H9 (cell line): ENCODE measurements at regions not wholly inside any gene's neighbourhood (a gene's known extent, or its start where the extent isn't known, plus 50 kb on each side); places are given as distances from the start of the nearest gene placed in this dataset.

Source experiments
- DNase-seq: peaks from one replicate; pipeline ENCODE4 v3.0.0-alpha.2; 2017
- H2AFZ ChIP-seq: one replicate; pipeline ENCODE4 v1.6.1; 2013; ENCODE audit warnings: mild to moderate bottlenecking, low read length, control low read depth, moderate library complexity
- H2AK5ac ChIP-seq: 2 replicates; pipeline ENCODE4 v1.6.1; 2013; ENCODE audit warnings: low read length, control low read depth, mixed read lengths; ENCODE audit not compliant: insufficient read length
- H2BK120ac ChIP-seq: one replicate; pipeline ENCODE4 v1.6.1; 2013; ENCODE audit warnings: low read depth, mild to moderate bottlenecking, low read length, control low read depth, inconsistent platforms; ENCODE audit not compliant: poor library complexity, severe bottlenecking
- H2BK12ac ChIP-seq: 2 replicates; pipeline ENCODE4 v1.6.1; 2013; ENCODE audit warnings: low read length, control low read depth, mixed read lengths, low read depth; ENCODE audit not compliant: insufficient read length
- H2BK15ac ChIP-seq: 2 replicates; pipeline ENCODE4 v1.6.1; 2013; ENCODE audit warnings: low read depth, low read length, control low read depth
- H2BK20ac ChIP-seq: one replicate; pipeline ENCODE4 v1.6.1; 2013; ENCODE audit warnings: low read depth, mild to moderate bottlenecking, low read length, control low read depth, inconsistent platforms; ENCODE audit not compliant: poor library complexity, severe bottlenecking
- H2BK5ac ChIP-seq: 2 replicates; pipeline ENCODE4 v1.6.1; 2013; ENCODE audit warnings: low read length, control low read depth, mixed read lengths; ENCODE audit not compliant: insufficient read length
- H3K14ac ChIP-seq: 2 replicates; pipeline ENCODE4 v1.6.1; 2013; ENCODE audit warnings: low read length, control low read depth; ENCODE audit not compliant: insufficient read depth
- H3K18ac ChIP-seq: 2 replicates; pipeline ENCODE4 v1.6.1; 2013; ENCODE audit warnings: low read depth, mild to moderate bottlenecking, mixed read lengths, low read length, control low read depth; ENCODE audit not compliant: insufficient read length
- H3K23ac ChIP-seq: 2 replicates; pipeline ENCODE4 v1.6.1; 2013; ENCODE audit warnings: low read length, control low read depth, mixed read lengths, low read depth; ENCODE audit not compliant: insufficient read length
- H3K23me2 ChIP-seq: 2 replicates; pipeline ENCODE4 v1.6.1; 2013; ENCODE audit warnings: low read depth, mild to moderate bottlenecking, mixed read lengths, low read length, control low read depth; ENCODE audit not compliant: insufficient read length, poor library complexity, severe bottlenecking
- H3K27ac ChIP-seq: 2 replicates; pipeline ENCODE4 v1.5.1; 2013; ENCODE audit warnings: low read length, control low read depth, mixed read lengths, low read depth; ENCODE audit not compliant: insufficient read length
- H3K27me3 ChIP-seq: 2 replicates; pipeline ENCODE4 v1.6.1; 2013; ENCODE audit warnings: low read length, control low read depth, inconsistent platforms; ENCODE audit not compliant: insufficient read depth
- H3K4ac ChIP-seq: 2 replicates; pipeline ENCODE4 v1.6.1; 2013; ENCODE audit warnings: low read depth, mild to moderate bottlenecking, control low read depth, inconsistent platforms, low read length, moderate library complexity
- H3K4me1 ChIP-seq: 2 replicates; pipeline ENCODE4 v1.6.1; 2013; ENCODE audit warnings: low read length, control low read depth, inconsistent platforms; ENCODE audit not compliant: insufficient read depth
- H3K4me2 ChIP-seq: 2 replicates; pipeline ENCODE4 v1.6.1; 2013; ENCODE audit warnings: low read length, control low read depth, mixed read lengths; ENCODE audit not compliant: insufficient read length, insufficient read depth
- H3K56ac ChIP-seq: 2 replicates; pipeline ENCODE4 v1.6.1; 2013; ENCODE audit warnings: low read depth, mild to moderate bottlenecking, mixed read lengths, low read length, control low read depth; ENCODE audit not compliant: insufficient read length
- H3K79me1 ChIP-seq: 2 replicates; pipeline ENCODE4 v1.6.1; 2013; ENCODE audit warnings: low read depth, mild to moderate bottlenecking, moderate library complexity, low read length, control low read depth, inconsistent platforms; ENCODE audit not compliant: insufficient read depth, poor library complexity, severe bottlenecking
- H3K79me2 ChIP-seq: 2 replicates; pipeline ENCODE4 v1.6.1; 2013; ENCODE audit warnings: low read length, control low read depth, inconsistent platforms; ENCODE audit not compliant: insufficient read depth
- H3K9ac ChIP-seq: 2 replicates; pipeline ENCODE4 v1.6.1; 2013; ENCODE audit warnings: low read length, control low read depth, mixed read lengths; ENCODE audit not compliant: insufficient read length; ENCODE audit errors: extremely low read depth
- H3K9me3 ChIP-seq: one replicate; pipeline ENCODE4 v1.6.1; 2013; ENCODE audit warnings: low read depth, low read length, inconsistent platforms; ENCODE audit not compliant: control insufficient read depth
- H3T11ph ChIP-seq: one replicate; pipeline ENCODE4 v1.6.1; 2013; ENCODE audit warnings: mild to moderate bottlenecking, low read length, control low read depth, inconsistent platforms
- H4K20me1 ChIP-seq: one replicate; pipeline ENCODE4 v1.6.1; 2013; ENCODE audit not compliant: control insufficient read depth, insufficient read length, insufficient read depth
- H4K5ac ChIP-seq: 2 replicates; pipeline ENCODE4 v1.6.1; 2013; ENCODE audit warnings: low read depth, mild to moderate bottlenecking, mixed read lengths, low read length, control low read depth; ENCODE audit not compliant: insufficient read length
- H4K8ac ChIP-seq: replicated peaks from 2 replicates; pipeline ENCODE4 v1.6.1; 2013; ENCODE audit warnings: low read length, control low read depth, mixed read lengths, low read depth; ENCODE audit not compliant: insufficient read length
- H4K91ac ChIP-seq: 2 replicates; pipeline ENCODE4 v1.6.1; 2013; ENCODE audit warnings: low read depth, mild to moderate bottlenecking, moderate library complexity, mixed read lengths, low read length, control low read depth; ENCODE audit not compliant: insufficient read length
- H3K27ac Mint-ChIP-seq, 3 experiments: 2 replicates in 2 of 3; 3 replicates in 1 of 3; pipeline ENCODE4 v1.8.0; 2020 to 2021; ENCODE audit warnings: mixed read lengths in 3 of 3, mild to moderate bottlenecking in 1 of 3, moderate library complexity in 1 of 3
- H3K27me3 Mint-ChIP-seq: 2 replicates; pipeline ENCODE4 v1.8.0; 2021; ENCODE audit warnings: low read depth, mild to moderate bottlenecking, moderate library complexity, mixed read lengths
- H3K36me3 Mint-ChIP-seq, 3 experiments: 2 replicates in 2 of 3; 3 replicates in 1 of 3; pipeline ENCODE4 v1.8.0; 2020 to 2021; ENCODE audit warnings: low read depth in 3 of 3, mixed read lengths in 3 of 3; ENCODE audit not compliant: insufficient read depth in 1 of 3
- H3K4me1 Mint-ChIP-seq, 2 experiments: 2 replicates each; pipeline ENCODE4 v1.8.0; 2020; ENCODE audit warnings: mixed read lengths in 2 of 2
- H3K4me3 Mint-ChIP-seq, 2 experiments: 2 replicates in 1 of 2; 3 replicates in 1 of 2; pipeline ENCODE4 v1.8.0; 2020 to 2021; ENCODE audit warnings: mild to moderate bottlenecking in 2 of 2, mixed read lengths in 2 of 2, moderate library complexity in 1 of 2
- H3K9me3 Mint-ChIP-seq, 2 experiments: 2 replicates in 1 of 2; 3 replicates in 1 of 2; pipeline ENCODE4 v1.8.0; 2020; ENCODE audit warnings: mild to moderate bottlenecking in 2 of 2, mixed read lengths in 2 of 2, moderate library complexity in 1 of 2
- WGBS: extraction: QIAGEN DNeasy Blood & Tissue Kit; methylation state at CpG from one replicate; pipeline ENCODE4 v1.1.7; 2013; ENCODE audit warnings: missing lambda C conversion rate, low lambda C conversion rate, mixed read lengths; ENCODE audit not compliant: insufficient read length; ENCODE audit errors: extremely low coverage; 5-methylcytosine and 5-hydroxymethylcytosine counted together
- TF ChIP-seq, protein P1 (sequence below): fragments of 200-600 bp; sonication (generic); conservative IDR thresholded peaks from 3 replicates; pipeline ENCODE4 v1.8.0; 2021; ENCODE audit warnings: antibody characterized with exemption, mild to moderate bottlenecking

DNA sequence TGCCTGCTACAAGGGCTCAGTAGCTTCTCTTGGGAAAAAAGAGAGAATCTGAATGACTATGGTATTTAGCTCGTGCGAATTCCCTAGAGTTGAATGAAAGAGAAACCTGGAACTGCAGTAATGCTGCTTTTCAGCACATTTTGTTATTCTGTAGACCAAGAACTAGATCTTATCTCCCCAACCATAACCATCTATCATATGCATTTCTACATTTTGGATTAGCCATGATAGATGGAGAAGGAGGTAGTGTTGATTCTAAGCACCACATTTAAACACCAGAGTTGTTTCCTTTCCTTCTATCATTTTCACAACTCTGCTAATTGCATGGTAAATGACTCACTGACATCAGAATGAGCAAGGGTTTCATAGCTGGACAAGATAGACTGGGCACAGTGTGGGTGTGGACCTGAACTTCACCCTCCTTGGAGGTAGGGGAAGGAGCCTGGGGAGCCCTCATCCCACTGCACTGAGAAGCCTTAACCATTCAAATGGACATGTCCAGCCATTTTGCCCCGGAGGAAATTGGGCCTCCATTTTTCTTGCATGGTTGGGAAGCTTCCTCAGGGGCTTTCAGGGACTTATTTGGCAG, 55.3 kb upstream of the BMPER start:
- Histone ChIP-seq H3K9me3 (no peaks in the 10 kb centered on the region), H3K79me1 (no peaks in the 10 kb centered on the region), H3K23ac (no peak overlapping the region), H2AFZ (no peak overlapping the region), H3K4me2 (no peak overlapping the region), H4K5ac (no peak overlapping the region), H4K20me1 (no peaks in the 10 kb centered on the region), H2BK20ac (no peak overlapping the region), H3K14ac (no peak overlapping the region), H3K4ac (no peak overlapping the region), H2BK15ac (no peak overlapping the region), H3K79me2 (no peaks in the 10 kb centered on the region), H3K27ac (no peak overlapping the region), H2BK5ac (no peak overlapping the region), H3K27me3 (no peaks in the 10 kb centered on the region), H2BK120ac (no peak overlapping the region), H3K4me1 (no peaks in the 10 kb centered on the region), H3T11ph (no peak overlapping the region), H4K8ac (no peak overlapping the region), H3K18ac (no peak overlapping the region), H3K9ac (no peak overlapping the region), H3K56ac (no peak overlapping the region), H2BK12ac (no peak overlapping the region), H3K23me2 (no peaks in the 10 kb centered on the region), H4K91ac (no peak overlapping the region), H2AK5ac (no peak overlapping the region)
- no peak overlapping the region for H3K27ac Mint-ChIP-seq
- TF ChIP-seq, protein P1, sequence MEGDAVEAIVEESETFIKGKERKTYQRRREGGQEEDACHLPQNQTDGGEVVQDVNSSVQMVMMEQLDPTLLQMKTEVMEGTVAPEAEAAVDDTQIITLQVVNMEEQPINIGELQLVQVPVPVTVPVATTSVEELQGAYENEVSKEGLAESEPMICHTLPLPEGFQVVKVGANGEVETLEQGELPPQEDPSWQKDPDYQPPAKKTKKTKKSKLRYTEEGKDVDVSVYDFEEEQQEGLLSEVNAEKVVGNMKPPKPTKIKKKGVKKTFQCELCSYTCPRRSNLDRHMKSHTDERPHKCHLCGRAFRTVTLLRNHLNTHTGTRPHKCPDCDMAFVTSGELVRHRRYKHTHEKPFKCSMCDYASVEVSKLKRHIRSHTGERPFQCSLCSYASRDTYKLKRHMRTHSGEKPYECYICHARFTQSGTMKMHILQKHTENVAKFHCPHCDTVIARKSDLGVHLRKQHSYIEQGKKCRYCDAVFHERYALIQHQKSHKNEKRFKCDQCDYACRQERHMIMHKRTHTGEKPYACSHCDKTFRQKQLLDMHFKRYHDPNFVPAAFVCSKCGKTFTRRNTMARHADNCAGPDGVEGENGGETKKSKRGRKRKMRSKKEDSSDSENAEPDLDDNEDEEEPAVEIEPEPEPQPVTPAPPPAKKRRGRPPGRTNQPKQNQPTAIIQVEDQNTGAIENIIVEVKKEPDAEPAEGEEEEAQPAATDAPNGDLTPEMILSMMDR: no peak
- WGBS: no CpG with 5 or more reads among the region's 3 CpGs
- no peaks in the 10 kb centered on the region for H3K36me3 Mint-ChIP-seq
- peaks cover 3 to 7% of the 10 kb centered on the region in 2 experiments; a peak in 3 of 4 replicates for H3K4me1 Mint-ChIP-seq
- H3K27me3 Mint-ChIP-seq: no peaks in the 10 kb centered on the region
- no peaks in the 10 kb centered on the region; a peak in 1 of 5 replicates for H3K9me3 Mint-ChIP-seq
- no peak overlapping the region for H3K4me3 Mint-ChIP-seq
- DNase-seq: no peak
